GM12878 (cell line): ENCODE measurements at regions not wholly inside any gene's neighbourhood (a gene's known extent, or its start where the extent isn't known, plus 50 kb on each side); places are given as distances from the start of the nearest gene placed in this dataset.
"Not testable (repeated sequence)": the region's sequence is repeated elsewhere in the genome, so short reads cannot be mapped to it uniquely, and the experiment has no call there.

Experiments used
- RAD51 ChIP-seq: fragments of 450-650 bp; IDR thresholded peaks from 2 replicates; pipeline ENCODE4 v1.6.1; 2016; ENCODE audit warnings: moderate library complexity, mild to moderate bottlenecking, inconsistent platforms
- RFX5 ChIP-seq: IDR thresholded peaks from 2 replicates; pipeline ENCODE4 v1.6.1; 2011; ENCODE audit warnings: low read depth, low read length, improper control_type of control experiment
- USF2 ChIP-seq: IDR thresholded peaks from 2 replicates; pipeline ENCODE4 v1.6.1; 2011; ENCODE audit warnings: low read depth, low read length, improper control_type of control experiment, borderline replicate concordance

GRCh38 chr15:32513378-32513777 lies 57.9 kb upstream of the GOLGA8O start:
- TF ChIP-seq RAD51, USF2, RFX5: not testable (repeated sequence)
